Stimulated activated CD8-positive, alpha-beta memory T cell treated with anti-CD3 and anti-CD28 coated beads, Interleukin-2, amount 100 ng/mL, for 48 hours (primary cell): ENCODE measurements at regions not wholly inside any gene's neighbourhood (a gene's known extent, or its start where the extent isn't known, plus 50 kb on each side); places are given as distances from the start of the nearest gene placed in this dataset.

Source experiments
- DNase-seq, 2 donors: peaks; one replicate each; pipeline ENCODE4 v3.0.0-alpha.2; 2020; ENCODE audit warnings: low read depth in 2 of 2

DNA sequence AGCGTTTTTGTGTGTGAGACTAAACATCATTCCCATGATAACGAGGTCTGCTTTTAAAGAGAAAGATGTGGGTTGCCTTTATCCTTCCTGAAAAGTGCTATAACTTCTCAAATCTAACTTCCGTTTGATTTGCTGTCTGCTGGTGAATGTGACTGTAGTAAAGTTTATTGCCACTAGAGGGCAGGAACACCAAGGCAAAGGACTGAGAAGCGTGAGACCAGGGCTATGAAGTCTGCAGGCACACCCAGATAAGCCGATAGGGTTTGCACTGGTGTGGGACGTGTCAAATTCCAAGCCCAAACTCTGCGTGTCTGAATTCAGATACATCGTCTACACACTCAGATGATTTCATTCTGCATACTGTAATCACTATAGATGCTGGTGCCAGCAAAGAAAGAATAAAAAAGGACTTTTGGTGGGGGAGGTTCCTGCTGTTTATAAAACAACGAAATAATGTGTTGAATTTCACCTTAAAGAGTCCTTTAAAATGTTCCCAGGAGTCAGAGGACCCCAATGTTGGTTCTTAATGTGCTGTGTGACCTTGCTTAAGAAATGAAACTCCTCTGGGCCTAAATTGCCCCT, 87.2 kb downstream of the PTTG1 start:
- DNase-seq, result peak in 1 of 2 donors; percentile 26

DNA sequence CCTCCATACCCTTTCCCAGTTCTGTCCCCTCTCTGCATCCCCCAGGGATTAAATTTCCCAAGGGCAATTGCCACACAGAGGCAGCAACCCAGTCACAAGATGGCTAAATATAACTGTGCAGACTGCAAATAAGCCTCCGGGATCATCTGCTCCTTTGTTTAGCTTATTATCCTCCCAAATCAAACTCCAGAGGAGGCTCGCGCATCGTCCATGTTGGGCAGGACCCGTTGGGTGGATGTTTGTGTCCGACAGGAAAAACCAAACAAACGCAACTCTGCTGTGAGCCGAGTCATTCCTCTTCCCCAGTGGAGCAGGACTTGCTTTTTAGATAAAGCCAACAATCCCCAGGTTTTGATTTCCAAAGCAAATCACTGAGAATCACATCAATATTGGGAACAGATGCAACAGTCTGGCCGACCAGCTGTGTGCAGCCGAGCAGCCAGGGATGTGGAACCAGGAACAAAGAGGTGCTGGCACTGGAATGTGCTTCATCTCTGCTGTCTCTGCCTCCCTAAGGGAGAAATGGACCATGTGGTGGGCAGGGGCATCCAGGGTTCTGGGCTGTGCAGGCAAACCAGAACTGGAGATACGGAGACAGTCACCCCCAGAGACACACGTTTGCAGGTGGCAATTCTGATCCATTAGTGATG, 89.8 kb downstream of the PTTG1 start:
- DNase-seq, result no peak
